Natural killer cell (primary cell): ENCODE measurements at regions not wholly inside any gene's neighbourhood (a gene's known extent, or its start where the extent isn't known, plus 50 kb on each side); places are given as distances from the start of the nearest gene placed in this dataset.

ENCODE experiments used
- ATAC-seq, 3 donors: fragments of 150-1000 bp in 2 of 3; fragments of 200-7000 bp in 1 of 3; cut with Tn5 transposase; 1 replicate in 1 of 3; 2 replicates in 2 of 3; pipeline ENCODE4 v1.10.0; 2021; ENCODE audit warnings: mild to moderate bottlenecking in 2 of 3, moderate library complexity in 2 of 3
- DNase-seq, 2 donors: peaks; one replicate each; pipeline versions ENCODE4 v3.0.0 to v3.0.0-alpha.2; 2013 to 2021; ENCODE audit warnings: mixed read lengths in 1 of 2
- H3K27ac ChIP-seq: one replicate; pipeline ENCODE4 v1.5.1; 2013; ENCODE audit warnings: mild to moderate bottlenecking, low read length
- H3K27me3 ChIP-seq: one replicate; pipeline ENCODE4 v1.6.1; 2013; ENCODE audit warnings: low read length; ENCODE audit not compliant: control insufficient read depth, insufficient read depth
- H3K36me3 ChIP-seq: one replicate; pipeline ENCODE4 v1.6.1; 2013; ENCODE audit warnings: low read length; ENCODE audit not compliant: control insufficient read depth, insufficient read depth
- H3K4me1 ChIP-seq: one replicate; pipeline ENCODE4 v1.6.1; 2013; ENCODE audit warnings: low read length; ENCODE audit not compliant: control insufficient read depth, insufficient read depth
- H3K4me3 ChIP-seq: one replicate; pipeline ENCODE4 v1.5.1; 2013; ENCODE audit warnings: low read length
- H3K9me3 ChIP-seq: one replicate; pipeline ENCODE4 v1.6.1; 2013; ENCODE audit warnings: low read length; ENCODE audit not compliant: control insufficient read depth, insufficient read depth
- H3K27ac Mint-ChIP-seq, 2 donors: one replicate each; pipeline ENCODE4 v1.8.0; 2022; ENCODE audit warnings: mild to moderate bottlenecking in 2 of 2, mixed read lengths in 2 of 2, moderate library complexity in 1 of 2
- H3K27me3 Mint-ChIP-seq, 2 donors: one replicate each; pipeline ENCODE4 v1.8.0; 2022; ENCODE audit warnings: low read depth in 2 of 2, mixed read lengths in 2 of 2
- H3K36me3 Mint-ChIP-seq: one replicate; pipeline ENCODE4 v1.8.0; 2022; ENCODE audit warnings: mixed read lengths
- H3K4me1 Mint-ChIP-seq, 2 donors: one replicate each; pipeline ENCODE4 v1.8.0; 2022; ENCODE audit warnings: mixed read lengths in 2 of 2
- H3K4me3 Mint-ChIP-seq: one replicate; pipeline ENCODE4 v1.8.0; 2022; ENCODE audit warnings: mild to moderate bottlenecking, moderate library complexity, mixed read lengths
- H3K9me3 Mint-ChIP-seq, 2 donors: one replicate each; pipeline ENCODE4 v1.8.0; 2022; ENCODE audit warnings: mixed read lengths in 2 of 2
- CTCF ChIP-seq: fragments of 200-600 bp; IDR thresholded peaks from one replicate; pipeline ENCODE4 v1.8.0; 2022; ENCODE audit warnings: antibody characterized with exemption
- WGBS: methylation state at CpG from one replicate; pipeline ENCODE4 v1.1.7; 2013; ENCODE audit warnings: missing lambda C conversion rate; ENCODE audit not compliant: insufficient coverage; 5-methylcytosine and 5-hydroxymethylcytosine counted together
- intact Hi-C: fragments of 100-400 bp; cut with micrococcal nuclease; formaldehyde crosslinking; loops from one replicate; pipeline ENCODE4 v1.14.2; 2022

DNA sequence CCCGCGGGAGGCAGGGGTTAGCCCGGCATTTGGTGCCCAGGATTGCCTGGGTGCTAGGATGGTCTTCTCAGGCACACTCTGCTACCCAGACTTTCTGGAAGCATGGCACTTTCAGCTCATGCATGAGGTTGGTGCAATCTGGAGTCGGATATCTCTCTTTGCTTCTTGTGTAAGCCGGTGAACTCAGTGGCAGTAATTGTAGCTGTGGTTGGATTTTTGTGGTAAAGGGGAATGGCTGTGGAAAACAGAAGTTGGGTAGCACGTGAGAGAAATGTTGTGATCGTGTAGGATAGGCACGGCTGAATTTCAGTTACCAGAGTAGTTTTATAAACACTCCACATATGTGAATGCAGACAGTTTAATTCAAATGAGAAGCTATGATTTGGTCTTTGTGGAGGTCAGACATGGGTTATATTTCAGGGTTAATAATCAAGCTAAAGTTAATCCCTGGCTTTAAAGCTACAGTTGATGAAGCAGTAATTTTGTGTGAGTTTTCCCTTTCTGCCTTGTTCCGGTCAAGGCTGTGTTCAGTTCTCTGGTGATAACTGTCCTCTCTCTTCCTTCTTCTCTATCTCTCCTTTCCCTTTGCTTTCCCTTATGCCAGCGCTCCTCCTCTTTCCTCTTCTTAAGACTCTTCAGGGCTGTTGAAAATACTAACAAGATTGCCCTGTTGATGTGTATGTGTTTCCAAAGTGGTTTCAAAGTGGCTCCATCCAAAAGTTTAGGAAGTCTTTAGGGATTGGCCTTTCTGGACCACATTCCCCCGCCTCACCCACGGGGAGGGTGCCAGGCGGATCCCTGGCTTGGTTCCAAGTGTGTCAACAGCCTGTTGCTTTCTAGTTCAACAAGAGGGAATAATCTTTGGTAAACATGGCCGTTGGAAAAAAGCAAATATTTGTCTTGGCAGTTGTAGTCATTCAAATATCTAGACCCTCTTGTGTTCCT, 404.6 kb upstream of the C2CD4B start:
- DNase-seq (no peak), ATAC-seq (no peak)
- intact Hi-C loops = no loop called here
- WGBS = 85% methylated on average over 11 of the region's 14 CpGs
- Mint-ChIP-seq H3K27ac (no peak overlapping the region), H3K36me3 (no peaks in the 10 kb centered on the region), H3K4me3 (no peak overlapping the region), H3K4me1 (no peaks in the 10 kb centered on the region), H3K27me3 (peaks cover 9 to 26% of the 10 kb centered on the region in 2 donors), H3K9me3 (no peaks in the 10 kb centered on the region)
- no peaks in the 10 kb centered on the region for H3K9me3 ChIP-seq
- no peak for TF ChIP-seq CTCF
- H3K4me1 ChIP-seq = no peaks in the 10 kb centered on the region
- H3K4me3 ChIP-seq = no peak overlapping the region
- no peaks in the 10 kb centered on the region for H3K27me3 ChIP-seq
- no peak overlapping the region for H3K27ac ChIP-seq
- H3K36me3 ChIP-seq = no peaks in the 10 kb centered on the region

DNA sequence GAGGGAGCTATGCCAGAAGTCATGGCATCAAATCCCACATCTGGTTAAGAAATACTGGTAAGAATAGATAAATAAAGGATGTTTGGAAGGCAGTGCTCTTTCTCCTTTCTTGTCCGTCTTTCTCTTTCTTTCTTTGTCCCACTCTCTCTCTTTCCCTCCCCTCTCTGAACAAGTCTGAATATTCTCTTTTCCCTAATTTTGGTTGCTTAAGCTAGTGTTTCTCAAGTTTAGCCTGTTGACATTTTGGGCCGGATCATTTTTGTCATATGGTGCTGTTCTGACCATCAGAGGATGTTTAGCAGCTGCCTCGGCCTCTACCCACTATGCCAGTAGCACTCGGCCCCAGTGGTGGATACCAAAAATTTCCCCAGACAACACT, 405.3 kb upstream of the C2CD4B start:
- Histone ChIP-seq H3K27ac (no peak overlapping the region), H3K9me3 (no peaks in the 10 kb centered on the region), H3K36me3 (no peaks in the 10 kb centered on the region), H3K4me1 (no peaks in the 10 kb centered on the region), H3K4me3 (no peak overlapping the region), H3K27me3 (no peaks in the 10 kb centered on the region)
- Mint-ChIP-seq H3K36me3 (no peaks in the 10 kb centered on the region), H3K27me3 (peaks cover 6 to 26% of the 10 kb centered on the region in 2 donors), H3K27ac (no peak overlapping the region), H3K9me3 (no peaks in the 10 kb centered on the region), H3K4me1 (no peaks in the 10 kb centered on the region), H3K4me3 (no peak overlapping the region)
- ATAC-seq (no peak), DNase-seq (no peak)
- WGBS = 90% methylated on average over 4 of the region's 4 CpGs
- intact Hi-C loops = no loop called here
- no peak for TF ChIP-seq CTCF

DNA sequence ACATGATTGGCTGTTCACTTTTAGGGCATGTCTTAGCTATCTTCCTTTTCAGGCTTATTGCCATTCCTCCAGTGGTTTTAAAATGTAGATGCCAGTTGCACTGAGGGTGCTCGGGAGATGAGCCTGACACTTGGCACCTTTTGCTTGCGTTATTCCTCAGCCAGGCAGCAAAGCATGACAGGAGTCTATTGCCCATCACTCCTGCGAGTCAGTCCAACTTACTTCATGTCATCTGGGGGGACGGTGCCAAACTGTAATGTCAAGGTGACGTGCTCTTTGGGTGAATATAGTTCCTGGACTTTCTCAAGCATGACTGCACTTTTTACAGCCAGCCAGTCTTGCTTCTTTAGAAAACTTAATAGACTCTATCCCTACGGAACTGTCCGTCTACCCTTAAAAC, 406.0 kb upstream of the C2CD4B start:
- intact Hi-C loops = no loop called here

More for the DNA sequence above, 406.0 kb upstream of the C2CD4B start:
- WGBS = 89% methylated on average over 6 of the region's 7 CpGs
- Histone ChIP-seq H3K36me3 (no peaks in the 10 kb centered on the region), H3K4me1 (no peaks in the 10 kb centered on the region), H3K9me3 (no peaks in the 10 kb centered on the region), H3K4me3 (no peak overlapping the region), H3K27ac (no peak overlapping the region), H3K27me3 (no peaks in the 10 kb centered on the region)
- Mint-ChIP-seq H3K4me1 (no peaks in the 10 kb centered on the region), H3K9me3 (no peaks in the 10 kb centered on the region), H3K4me3 (no peak overlapping the region), H3K27ac (no peak overlapping the region), H3K27me3 (peaks cover 6 to 26% of the 10 kb centered on the region in 2 donors), H3K36me3 (no peaks in the 10 kb centered on the region)
- TF ChIP-seq CTCF = no peak
- DNase-seq (no peak), ATAC-seq (no peak)
